ENCODE measurements at regions not wholly inside any gene's neighbourhood (a gene's known extent, or its start where the extent isn't known, plus 50 kb on each side); places are given as distances from the start of the nearest gene placed in this dataset.
"Not testable (repeated sequence)": the region's sequence is repeated elsewhere in the genome, so short reads cannot be mapped to it uniquely, and the experiment has no call there.

GRCh38 chr3:194924889-194925288 is 239.2 kb downstream of the FAM43A start:
- not testable (repeated sequence) for DNase-seq (ENCODE audit: low read depth in 2 of 2)

- no peak for DNase-seq (ENCODE audit: low read depth in 2 of 2)
These were observed 239.9 kb downstream of the FAM43A start for GRCh38 chr3:194925614-194926013.

- no peak for DNase-seq (ENCODE audit: low read depth in 2 of 2)
These were observed 242.5 kb downstream of the FAM43A start for GRCh38 chr3:194928227-194928626.

DNA sequence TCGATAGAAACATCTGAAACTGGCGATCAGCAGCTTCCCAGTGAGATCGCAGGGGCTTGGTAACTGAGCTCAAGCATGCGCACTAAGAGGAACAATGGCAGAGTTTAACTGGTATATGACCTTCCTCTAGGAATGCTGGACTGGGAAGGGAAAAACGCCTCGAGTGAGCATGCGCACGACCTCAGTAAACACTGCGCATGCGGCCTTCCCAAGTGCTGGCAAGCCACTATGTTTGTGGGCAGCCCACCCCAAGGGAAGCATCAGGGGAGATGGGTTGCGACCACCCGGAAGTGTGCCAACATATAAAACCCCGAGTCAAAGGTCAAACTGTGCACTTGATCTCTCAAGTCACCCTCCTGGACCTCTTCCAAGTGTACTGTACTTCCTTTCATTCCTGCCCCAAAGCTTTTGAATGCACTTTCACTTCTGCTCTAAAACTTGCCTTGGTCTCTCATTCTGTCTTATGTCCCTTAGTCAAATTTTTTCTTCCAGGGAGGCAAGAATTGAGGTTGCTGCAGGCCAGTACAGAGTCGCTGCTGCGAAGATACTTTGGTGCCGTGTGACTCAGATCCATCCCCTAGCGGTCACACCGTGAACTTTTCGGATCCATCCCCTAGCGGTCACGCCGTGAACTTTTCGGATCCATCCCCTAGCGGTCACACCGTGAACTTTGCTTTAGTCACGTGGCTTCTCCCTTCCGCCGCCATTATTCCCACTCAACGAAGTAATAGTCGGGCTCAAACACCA is 243.3 kb downstream of the FAM43A start:
- no peak for DNase-seq (ENCODE audit: low read depth in 2 of 2)

GRCh38 chr3:194929578-194929960 is 243.9 kb downstream of the FAM43A start:
- no peak for DNase-seq (ENCODE audit: low read depth in 2 of 2)

- no peak for DNase-seq (ENCODE audit: low read depth in 2 of 2)
These were observed 244.9 kb downstream of the FAM43A start for GRCh38 chr3:194930377-194931204.

DNA sequence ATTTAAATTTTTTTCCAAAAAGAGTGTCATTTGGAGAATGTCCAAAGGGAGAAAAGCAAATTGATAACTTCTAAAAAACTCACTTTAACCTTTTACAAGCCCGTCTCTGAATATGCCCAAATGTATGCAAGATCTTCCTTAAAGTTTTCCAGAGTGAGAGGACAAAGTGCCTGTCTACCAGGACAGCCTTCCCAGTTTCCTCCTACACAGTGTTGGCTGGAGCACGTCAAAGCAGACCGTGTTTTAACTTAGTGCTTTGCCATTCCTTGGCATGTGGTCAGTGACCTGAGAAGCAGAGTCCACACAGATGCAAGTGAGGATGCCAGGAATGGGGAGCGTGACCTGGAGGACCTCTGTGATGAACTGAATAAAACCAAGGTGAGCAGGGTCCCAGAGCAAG is 245.7 kb downstream of the FAM43A start:
- no peak for DNase-seq (ENCODE audit: low read depth in 2 of 2)

GRCh38 chr3:194931865-194932264 is 246.2 kb downstream of the FAM43A start:
- no peak for DNase-seq (ENCODE audit: low read depth in 2 of 2)

- no peak for DNase-seq (ENCODE audit: low read depth in 2 of 2)
These were observed 247.8 kb downstream of the FAM43A start for GRCh38 chr3:194933465-194933864.

GRCh38 chr3:194935061-194935460 is 249.4 kb downstream of the FAM43A start:
- DNase-seq (ENCODE audit: low read depth in 2 of 2), result no peak

DNA sequence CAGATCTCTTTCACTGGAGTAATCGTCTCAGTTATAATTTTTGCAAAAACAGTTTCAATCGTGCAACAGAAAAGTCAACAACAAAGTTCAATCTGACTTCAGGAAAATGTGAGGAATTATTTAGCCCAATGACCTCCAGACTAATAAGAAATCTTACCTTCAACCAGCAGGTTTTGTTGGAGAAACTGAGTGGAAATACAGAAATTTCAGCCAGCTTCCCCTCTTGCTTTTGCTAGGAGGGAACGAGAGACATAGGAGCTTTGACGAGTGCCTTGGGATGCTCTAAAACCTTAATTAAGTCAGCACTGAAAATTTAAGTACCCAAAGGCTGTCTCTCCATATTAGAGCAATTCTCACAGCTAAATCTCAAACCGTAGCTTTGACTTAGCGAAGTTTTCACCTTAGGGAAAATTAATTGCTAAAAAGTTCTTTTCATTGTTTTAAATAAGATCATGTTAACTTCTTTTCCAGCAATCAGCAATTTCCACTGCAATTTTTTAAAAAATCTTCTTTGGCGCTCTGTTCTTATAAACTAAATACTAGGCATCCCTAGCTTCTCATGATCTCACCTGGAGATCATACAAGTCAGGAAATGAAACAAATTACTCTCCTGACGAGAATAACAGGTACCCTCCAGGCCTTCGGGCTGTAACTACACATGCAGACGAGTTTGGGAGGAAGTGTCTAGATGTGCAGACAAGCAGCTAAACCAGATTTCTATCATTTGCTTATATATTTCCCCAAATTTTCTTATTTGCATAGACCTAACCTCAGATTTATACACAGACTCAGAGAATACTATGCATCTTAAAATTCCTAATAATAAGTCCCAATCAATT is 250.2 kb downstream of the FAM43A start:
- DNase-seq (ENCODE audit: low read depth in 2 of 2), result no peak

GRCh38 chr3:194936659-194937058 is 251.0 kb downstream of the FAM43A start:
- DNase-seq (ENCODE audit: low read depth in 2 of 2), result no peak

DNA sequence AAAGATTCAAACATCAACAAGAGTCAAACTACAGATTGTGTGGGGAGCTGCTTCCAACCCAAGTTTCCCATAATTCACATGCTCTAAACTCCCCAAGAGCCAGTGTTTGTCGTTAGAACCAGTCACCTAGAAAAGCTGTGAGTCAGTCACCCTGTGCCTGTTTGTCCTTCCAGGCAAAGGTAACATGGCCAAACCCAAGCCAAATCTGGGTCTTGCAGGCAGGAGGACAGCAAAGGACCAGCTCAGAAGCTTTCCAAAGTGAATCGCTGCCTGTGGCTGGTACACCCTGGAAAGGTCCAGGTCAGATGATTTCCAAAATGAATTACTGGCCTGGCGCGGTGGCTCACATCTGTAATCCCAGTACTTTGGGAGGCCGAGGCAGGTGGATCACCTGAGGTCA is 251.5 kb downstream of the FAM43A start:
- DNase-seq (ENCODE audit: low read depth in 2 of 2), result no peak

GRCh38 chr3:194937882-194938321 is 252.2 kb downstream of the FAM43A start:
- no peak for DNase-seq (ENCODE audit: low read depth in 2 of 2)

DNA sequence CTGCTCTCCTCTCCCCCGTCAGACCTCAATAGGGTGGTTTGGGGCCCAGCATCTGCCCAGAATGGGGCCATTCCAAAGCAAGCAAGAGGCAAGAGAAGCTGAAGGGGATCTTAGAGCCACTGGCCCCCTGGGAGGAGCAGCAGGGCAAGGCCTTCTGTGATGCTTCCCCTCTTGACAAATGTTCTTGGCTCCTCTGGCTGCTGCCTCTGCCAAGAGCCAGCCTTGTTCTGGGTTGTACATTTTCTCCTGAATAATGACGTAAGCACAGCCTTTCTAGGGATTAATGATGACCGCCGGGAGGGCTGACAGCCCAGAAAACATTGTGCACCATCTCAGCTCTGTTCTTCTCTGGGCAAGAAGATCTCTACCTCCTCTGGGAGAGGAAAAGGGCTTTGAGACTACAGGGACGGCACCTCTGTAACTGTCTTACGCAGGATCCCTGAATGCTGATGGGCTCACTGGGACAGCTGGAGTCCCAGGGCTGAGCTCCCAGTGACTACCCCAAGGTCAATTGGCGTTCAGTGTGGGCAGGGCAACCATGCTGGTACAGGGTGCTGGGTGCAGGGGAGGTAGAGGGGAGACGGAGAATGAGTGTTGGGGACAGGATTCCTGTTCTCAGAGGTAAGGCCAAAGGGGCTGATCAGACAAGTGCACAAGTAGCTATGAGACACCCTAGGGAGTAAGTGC is 253.3 kb downstream of the FAM43A start:
- DNase-seq (ENCODE audit: low read depth in 2 of 2), result no peak

DNA sequence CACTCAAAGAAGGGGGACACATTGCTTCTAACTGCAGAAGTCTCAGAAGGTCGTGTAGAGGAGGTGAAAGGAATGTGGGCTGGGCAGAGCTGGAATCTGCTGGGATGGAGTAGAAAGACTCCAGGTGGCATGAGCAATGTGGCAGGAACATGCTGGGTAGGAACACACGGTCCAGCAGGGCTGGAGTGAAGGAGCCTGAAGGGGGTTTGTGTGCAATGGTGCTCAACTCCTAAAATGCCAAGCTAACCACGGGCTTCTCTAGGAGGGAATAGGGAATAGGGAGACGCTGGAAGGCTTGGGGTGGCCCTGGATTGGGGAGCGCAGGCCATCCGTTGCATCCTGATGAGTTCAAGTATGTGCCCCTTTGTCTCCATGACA is 253.8 kb downstream of the FAM43A start:
- DNase-seq (ENCODE audit: low read depth in 2 of 2), result no peak

DNA sequence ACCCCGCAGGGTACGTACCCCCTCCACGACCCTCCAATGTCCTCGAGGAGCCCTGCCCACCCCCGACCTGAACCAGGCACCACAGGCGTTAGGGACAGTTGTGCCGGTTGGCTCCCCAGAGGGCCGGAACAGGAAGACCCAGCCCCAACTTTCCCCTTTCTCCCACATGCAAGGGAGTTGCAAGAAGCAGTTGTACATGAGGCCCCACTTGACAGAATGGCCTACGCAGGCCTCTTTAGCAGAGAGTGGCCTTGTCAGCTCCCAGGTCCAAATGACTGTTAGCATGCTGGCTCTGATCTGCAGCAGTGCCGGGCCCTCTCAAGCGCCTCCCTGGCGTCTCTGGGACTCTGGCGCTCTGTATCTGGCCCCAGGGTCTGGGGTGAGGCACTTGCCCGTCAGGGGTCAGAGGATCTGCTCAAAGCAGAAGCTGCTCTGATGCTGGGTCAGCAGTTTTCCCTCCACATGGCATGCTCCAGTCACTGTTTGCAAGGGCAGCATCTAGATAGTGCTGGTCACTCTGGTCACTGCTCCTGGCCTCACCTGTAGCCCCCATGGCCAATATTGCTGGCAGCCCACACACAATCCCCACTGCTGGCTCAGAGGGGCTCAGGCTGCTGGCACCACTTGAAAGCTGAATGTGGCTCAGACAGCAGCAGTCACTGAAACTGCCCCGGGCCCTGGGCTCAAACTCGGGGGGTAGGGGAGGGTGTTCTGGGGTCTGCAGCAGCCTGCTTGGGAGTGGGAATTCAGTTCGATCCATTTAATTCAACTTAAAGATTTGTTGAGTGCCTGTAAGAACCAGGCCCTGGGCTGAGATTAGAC is 254.5 kb downstream of the FAM43A start:
- no peak for DNase-seq (ENCODE audit: low read depth in 2 of 2)

GRCh38 chr3:194941360-194941955 is 255.8 kb downstream of the FAM43A start:
- no peak for DNase-seq (ENCODE audit: low read depth in 2 of 2)

DNA sequence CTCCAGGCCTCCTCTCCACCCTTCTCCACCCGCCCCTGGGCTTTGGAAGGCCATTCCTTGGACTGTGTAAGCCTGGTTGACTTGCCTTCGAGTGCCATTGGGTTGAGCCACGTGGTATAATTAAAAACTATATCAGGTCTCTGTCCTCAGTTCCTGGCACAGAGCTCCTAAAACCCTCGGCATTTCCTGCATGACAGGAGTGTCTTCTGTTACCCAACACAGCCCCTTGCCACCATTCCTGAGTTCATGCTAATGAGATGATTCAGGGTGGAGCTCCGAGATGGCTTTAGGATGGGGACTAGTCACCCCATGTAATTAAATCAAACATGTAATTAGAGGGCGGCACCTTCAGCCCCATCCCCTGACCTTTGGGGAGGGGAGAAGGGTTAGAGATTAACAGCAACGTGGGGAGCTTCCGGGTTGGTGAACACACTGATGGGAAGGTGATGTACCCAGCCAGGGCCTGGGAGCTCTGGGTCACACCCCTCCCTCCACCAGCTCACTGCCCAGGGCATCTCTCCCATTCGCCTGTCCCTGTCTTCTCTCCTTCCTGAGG is 256.4 kb downstream of the FAM43A start:
- no peak for DNase-seq (ENCODE audit: low read depth in 2 of 2)

DNA sequence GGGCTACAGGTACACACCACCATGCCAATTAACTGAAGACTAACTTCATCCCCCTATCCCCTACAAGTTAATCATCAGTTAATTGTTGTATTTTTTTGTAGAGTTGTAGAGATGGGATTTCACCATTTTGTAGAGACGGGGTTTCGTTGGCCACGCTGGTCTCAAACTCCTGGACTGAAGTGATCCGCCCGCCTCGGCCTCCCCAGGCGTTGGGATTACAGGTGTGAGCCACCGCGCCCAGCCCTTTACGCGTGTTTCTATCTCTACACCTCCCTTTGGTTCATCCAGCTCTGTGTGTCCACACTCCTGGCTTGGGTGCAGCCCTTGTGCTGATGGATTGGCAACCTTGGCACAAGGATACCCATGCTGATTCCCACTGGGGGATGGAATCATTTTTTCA is 258.8 kb downstream of the FAM43A start:
- no peak for DNase-seq (ENCODE audit: low read depth in 2 of 2)

Data from stimulated activated CD4-positive, alpha-beta T cell treated with anti-CD3 and anti-CD28 coated beads, Interleukin-4, amount 100 ng/mL, for 48 hours (primary cell).